HG03025 (cell line): ENCODE measurements at regions not wholly inside any gene's neighbourhood (a gene's known extent, or its start where the extent isn't known, plus 50 kb on each side); places are given as distances from the start of the nearest gene placed in this dataset.
A peak's percentile ranks its signal among the peaks of the same experiment; 100 is the strongest.

Source experiments
- ATAC-seq: cut with Tn5 transposase; IDR thresholded peaks from one replicate; pipeline ENCODE4 v1.9.1; 2021; ENCODE audit warnings: mild to moderate bottlenecking, moderate library complexity; ENCODE audit not compliant: unreplicated experiment, low FRiP score

DNA sequence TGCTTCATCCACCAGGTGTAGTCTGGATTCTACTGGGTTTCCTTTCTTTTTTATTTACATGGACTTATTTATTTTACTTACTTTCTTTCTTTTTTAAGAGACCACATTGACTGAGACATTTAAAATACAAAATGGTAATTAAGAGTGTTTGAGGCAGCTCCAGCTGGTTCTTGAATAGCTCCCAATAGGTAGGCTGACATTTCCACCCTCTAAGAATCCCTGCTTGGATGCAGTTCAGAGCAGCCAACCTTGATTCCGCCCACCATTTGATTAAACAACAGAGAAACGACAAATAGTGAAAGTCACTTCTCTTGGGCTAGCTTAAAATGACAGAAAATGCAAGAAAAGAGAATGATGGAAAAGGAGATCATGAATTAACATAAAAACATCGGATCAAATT, 270.5 kb downstream of the TUSC7 start:
- no peak for ATAC-seq

DNA sequence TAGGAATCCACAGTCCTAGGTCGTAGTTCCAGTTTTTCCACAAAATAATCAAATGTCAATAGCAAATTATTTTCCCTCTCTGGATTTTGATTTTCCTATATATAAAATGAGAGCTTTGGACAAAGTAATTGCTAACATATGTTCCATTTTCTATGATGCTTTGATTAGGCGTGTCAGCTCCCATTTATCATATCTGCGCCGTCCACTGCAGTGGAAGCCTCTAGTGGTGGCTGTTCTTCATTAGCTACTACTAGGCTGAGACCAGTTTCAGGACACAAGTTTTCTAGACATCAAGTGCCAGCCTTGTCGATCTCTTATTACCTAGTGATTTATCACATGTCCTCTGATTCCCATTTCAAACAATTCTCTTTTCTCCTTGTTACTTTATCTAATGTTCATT, 271.5 kb downstream of the TUSC7 start:
- ATAC-seq: no peak

DNA sequence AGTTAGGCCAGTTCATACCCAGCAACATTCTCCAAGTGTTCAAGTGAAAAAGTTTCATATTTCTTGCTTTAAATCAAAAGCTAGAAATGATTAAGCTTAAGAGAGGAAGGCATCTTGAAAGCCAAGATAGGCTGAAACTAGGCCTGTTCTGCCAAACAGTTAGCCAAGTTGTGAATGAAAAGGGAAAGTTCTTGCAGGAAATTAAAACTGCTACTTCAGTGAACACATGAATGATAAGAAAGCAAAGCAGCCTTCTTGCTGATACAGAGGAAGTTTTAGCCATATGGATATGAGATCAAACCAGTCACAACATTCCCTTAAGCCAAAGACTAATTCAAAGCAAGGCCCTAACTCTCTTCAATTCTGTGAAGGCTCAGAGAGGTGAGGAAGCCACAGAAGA, 274.7 kb downstream of the TUSC7 start:
- no peak for ATAC-seq

DNA sequence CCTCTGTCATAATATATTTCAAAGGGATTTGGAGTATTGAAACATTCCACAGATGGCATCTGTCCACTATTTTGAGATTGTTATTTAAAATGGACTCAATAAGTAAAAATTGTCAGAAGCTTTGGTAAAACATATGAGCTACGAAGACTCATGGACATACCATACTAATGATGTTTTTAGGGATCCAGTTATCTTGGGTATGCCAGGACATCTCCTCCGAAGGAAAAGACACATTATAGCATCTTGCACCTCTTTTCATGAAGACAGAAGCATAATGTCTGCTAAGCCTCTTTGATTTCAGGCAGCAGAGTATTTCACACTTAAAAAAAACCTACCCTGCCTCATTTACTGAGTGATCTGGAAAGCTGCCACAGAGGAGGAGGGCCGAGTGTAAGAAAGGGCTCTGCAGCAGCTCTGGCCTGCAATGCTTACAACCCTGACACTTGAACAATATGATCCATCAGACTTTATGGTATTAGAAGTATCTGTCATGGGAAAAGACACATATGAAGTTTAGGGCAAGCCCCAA, 284.8 kb downstream of the TUSC7 start:
- no peak for ATAC-seq

DNA sequence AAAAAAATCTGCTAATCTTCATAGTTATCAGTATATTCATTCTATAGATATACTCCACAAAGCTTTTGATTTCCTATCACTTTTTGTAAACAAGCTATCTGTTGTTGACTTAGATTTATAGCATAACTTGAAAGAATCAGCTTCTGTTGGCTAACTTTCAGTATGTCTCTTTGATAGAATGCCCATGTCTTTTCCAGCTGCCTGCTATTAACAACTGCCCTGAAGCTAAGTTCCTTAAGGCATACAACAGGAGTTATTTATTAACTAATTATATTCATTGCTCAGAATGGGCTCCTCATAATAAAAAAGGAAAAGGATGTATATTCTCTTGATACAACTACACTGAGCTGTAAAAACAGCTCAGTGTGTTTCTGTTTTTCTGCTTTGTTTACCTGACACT, 293.9 kb downstream of the TUSC7 start:
- ATAC-seq: no peak

DNA sequence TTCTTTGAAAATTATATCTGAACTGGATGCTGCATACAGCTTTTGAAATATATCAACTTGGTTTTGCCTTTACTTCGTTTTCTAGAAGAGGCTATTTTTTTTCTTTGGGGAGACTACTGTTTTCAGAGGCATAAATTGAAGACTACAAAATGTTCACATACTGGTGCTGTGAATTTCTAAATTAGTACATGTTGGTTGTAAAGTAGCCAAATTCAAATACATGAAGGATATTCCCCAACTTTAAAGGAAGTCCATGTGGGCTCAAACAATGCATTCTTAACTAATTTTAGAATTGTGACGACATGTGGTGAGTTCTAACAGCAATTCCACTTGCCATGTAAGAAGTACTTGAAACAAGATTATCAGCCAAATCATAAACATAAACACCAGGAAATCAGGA, 295.7 kb downstream of the TUSC7 start:
- no peak for ATAC-seq

DNA sequence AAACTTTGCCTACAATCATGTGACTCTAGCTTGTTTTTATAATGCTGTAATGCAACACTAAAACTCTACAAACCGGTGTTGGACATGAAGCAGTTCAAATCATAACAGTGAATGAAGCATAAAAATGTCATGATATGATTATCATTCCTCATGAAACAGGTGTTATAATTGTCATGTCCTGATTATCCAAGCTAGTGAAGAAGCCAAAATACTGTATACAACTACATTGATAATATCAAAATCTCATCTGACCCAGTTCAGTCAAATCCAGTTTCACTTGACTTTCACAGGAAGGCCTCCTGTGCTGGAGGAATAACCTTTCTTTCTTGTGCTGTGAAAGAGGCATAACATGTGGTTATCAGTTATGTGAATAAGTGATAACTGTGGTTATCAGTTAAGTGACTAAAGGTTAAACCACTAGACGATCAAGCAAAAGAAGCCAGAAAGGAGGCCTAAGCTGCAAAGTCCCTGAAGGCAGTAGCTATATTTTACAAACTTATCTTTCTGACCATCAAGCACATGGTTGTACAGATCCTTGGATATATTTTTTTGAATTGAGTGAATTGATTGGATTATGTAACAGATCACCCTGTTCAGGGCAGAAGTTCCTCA, 296.4 kb downstream of the TUSC7 start:
- no peak for ATAC-seq

DNA sequence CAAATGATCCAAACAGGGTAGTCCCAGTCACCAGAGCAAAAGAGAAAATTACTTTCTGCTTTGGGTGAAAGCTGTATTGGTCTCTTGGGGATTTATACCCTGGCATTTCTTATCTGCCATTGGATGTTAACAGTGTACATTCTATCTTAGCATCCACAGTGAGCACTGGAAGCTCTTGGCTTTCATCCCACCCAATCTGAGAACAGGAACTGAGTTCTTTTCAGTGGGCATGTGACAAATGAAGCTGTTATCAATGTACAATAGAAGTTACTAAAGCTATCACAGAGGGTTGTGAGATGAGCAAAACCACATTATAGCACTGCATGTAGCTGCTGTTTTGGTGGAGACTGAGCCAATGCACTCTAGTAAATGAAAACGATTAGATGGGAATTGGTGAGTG, 300.7 kb downstream of the TUSC7 start:
- no peak for ATAC-seq

DNA sequence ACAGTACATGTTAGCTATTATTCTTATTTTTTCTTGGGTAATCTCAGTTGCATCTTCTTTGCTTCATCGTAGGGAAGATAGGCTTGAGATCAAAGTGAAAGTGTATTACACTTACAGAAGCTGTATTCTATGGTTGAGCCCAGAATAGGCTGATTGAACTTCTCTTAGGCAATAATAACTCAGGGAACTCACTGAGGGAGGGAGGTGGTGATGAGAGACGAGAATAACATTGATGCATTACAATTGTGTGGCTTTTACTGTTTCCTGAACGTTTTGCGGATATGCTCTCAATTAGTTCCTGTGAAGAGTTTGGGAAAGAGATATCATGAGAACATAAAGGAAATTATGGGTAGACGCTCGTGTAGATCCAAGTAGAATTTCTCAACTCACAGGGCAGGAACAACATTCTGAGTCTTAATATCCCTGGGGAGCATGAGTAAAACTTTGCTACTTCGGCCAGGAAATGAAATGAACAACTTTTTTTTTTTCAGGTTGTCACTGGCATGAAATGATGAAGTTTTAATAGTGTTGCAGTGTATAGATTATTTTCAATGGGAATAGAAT, 302.2 kb downstream of the TUSC7 start:
- ATAC-seq: no peak

DNA sequence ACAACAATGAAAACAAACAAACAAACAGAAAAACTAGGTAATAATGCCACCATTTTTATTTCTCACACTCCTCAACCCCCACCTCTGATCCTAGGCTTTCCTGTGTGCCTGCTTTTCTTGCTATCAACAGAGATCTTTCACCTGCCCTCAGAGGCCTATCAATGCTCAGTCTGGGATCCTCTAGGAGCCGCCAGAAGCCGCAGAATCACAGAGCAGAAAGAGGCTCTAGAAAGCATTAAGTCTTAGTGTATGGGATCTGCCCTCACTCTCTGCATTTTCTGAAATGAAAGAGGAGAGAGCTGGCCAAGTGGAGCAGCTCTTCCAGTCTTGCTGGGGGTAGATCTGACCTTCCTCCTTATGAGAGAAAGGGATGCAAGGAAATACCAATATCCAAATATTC, 306.8 kb downstream of the TUSC7 start:
- no peak for ATAC-seq

DNA sequence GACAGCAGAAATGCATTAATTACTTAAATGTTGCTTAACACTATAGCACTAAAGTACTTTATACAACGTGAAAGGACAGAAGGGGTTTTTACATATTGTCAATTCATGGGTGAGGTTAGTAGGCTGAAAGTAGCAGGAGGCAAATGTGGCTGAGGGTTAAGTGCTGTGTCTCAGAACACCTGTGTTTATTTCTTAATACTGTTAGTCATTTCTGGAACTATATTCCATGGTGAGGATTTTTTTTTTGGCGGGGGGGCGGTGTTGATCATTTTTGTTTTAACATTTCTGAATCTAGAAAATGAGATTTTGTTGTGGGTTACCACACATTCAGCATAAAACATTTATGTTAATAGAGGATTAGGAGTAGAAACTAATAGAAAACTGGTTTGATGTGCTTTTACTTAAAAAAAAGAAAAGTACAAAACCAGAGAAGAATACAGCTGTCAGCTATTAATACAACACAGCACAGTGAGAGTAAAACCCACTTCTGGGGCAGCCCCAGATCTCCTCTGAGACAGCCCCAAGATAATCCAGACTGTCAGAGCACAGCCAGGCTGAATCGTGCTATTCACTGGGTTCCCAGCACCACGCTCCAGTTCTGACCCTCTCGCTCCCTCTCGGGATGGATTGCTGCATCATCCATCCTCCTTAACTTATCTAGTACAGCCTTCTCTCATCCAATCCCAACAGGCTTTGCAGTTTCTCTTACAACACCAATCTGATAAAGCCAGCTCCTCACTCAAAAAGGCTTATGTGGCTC, 307.7 kb downstream of the TUSC7 start:
- peak; percentile 76 for ATAC-seq

DNA sequence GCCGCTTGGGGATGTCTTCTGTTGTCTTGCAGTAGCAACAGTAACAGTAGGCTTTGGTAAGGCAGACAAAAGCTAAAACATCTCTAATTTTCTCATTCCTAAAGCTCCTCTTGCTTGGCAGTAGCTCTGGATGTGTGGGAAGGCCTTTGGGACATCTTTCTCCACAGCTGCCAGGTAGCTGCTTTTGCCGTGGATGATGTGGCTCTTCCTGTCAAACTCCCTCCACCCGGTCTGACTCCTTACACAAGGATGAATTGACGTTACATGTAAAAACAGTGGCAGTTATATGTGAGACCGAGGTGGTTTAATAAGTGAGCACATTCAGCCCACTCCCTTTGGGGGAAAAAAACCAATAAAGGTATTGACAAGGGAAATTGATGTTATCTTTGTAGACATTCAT, 309.1 kb downstream of the TUSC7 start:
- no peak for ATAC-seq

DNA sequence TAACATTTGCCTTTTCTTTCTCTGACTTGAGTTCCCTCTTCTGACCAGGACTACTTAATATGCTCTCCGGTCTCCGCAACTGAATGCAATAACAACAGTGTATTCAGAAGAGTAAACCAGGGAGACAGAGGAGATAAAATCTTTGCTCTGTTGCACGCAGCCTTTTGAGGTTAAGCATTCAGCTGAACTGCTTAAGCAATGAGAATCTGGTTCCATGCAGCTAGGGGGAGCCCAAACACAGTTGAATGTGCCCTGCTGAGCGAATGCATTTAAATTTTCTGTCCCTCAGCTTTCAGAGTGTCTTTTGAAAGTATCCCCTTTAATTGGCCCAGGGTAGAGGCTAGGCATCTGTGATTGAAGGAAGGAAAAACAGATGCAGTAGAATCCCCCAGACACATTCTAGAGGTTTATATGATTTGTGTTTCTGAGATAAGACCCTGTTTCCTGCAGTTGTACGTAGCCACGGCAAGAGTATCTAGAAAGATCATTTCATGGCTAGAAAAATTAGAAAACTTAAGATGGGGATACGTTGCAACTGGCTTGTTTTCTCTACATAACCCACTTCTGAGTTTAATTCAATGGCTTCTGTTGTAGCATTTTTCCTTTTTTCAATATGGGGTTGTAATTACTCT, 309.6 kb downstream of the TUSC7 start:
- peak; percentile 73 for ATAC-seq

DNA sequence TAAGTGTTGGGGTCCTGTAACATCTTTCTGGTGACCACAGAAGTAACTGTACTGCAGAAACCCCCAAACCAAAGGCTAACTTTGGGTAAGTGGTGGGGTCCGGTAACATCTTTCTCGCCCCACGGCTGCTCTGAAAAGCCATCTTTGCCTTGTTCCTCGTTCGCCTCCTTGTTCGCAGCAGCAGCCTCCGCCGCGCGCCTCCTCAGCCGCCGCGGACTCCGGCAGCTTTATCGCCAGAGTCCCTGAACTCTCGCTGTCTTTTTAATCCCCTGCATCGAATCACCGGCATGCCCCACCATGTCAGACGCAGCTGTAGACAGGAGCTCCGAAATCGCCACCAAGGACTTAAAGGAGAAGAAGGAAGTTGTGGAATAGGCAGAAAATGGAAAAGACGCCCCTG, 316.8 kb downstream of the TUSC7 start:
- ATAC-seq: no peak

DNA sequence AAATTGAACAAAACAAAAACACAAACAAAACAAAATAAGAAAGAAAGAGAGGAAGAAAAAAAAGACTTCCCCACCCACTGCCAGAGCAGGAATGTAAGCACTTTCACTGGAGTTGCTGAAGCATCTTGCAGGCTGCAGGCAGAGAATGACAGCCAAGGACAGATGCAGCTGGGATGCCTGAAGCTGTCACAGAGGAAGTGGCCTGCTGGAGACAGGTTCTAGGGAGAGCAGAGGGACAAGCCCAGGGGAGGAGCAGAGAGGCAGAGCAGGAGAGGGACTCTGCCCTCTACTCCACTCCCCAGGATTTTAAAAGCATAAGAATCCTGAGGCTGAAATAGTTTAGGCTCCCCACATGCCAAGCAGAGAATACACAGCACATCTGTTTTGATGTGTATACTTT, 326.2 kb downstream of the TUSC7 start:
- no peak for ATAC-seq

DNA sequence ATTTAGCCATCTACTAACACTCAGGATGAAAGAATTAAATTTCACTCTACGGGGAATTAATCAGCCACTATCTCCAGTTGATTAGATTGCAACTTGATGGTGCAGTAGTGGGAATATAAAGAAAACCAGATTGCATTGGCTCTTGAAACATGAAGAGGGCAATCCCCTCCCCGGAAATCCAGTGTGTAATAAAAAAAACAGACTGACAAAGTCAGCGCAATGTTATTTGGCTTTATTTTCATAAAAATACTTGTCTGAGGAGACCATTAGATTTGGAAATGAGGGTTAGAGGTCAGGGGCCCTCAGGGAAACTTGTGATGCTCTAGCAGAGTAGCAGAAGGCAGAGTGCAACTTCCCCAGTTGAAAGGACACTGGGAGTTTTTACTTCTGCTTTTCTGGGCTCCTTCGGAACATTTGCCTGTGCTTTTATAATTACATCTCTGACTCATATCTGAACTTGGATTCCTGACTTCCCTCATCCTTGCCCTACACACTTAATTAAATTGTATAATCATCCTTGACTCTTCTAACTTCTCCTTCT, 326.8 kb downstream of the TUSC7 start:
- peak; percentile 55 for ATAC-seq

DNA sequence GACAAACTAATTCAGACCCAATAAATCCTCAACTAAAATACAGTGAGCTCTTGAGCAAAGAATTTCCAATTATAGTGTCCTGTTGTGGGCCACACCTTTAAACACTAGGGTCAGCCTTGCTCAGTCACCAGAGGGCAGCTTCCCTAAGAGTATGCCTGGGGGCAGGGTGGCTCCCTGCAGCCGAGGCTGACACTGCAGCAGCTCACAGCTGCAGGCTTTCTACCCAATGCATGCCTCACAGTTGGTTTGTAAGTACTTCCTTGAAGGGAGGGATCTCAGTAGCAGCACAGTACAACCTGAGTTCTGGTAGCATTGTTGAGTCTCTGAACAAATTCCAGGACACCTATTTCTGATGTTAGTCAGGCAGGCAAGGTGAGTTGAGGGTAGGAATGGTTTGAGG, 335.6 kb downstream of the TUSC7 start:
- no peak for ATAC-seq

DNA sequence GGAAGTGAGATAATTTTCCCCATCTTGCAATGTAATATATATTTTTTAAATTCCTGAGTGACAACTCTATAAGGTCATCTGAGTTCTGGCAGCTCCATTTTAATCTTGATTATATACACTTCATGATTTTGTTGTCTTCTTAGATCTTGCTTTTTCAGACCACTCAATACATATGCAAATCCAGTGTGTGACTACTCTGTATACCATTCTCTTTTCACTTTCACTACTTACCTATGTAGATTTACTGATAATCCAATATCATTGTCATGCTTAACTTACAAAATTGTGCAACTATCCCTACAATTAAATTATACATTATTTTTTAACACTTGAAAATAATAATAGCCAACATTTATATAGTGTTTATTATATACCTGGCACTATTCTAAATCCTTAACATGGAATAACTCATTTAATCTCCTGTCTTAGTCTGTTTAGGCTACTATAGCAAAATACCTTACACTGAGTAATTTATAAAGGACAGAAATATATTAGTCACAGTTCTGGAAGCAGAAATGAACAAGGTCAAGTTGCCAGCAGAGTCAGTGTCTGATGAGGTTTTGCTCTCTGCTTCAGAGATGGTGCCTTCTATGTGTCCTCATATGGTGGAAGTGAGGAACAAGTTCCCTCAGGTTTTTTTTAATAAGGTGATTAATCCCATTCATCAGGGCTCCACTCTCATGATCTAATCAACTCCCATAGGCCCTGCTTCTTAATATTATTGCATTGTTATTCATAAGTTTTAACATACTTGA, 338.5 kb downstream of the TUSC7 start:
- ATAC-seq: no peak

DNA sequence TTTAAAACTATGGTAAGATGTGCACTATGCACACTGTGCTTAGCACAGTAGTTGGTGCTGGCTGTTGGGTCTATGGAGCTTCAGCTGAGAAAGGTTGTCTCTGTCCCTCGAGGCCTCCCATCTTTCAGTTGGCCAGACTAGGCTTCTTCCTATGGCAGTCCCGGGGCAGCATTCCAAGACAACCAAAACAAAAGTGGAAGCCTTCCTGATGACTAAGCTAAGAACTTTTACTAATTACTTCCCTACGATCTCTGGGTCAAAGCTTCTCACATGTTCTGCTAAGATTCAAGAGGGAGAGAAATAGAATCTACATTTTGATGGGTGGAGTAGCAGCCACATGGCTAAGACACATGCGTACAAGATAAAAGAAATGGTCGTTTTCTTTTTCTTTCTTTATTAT, 342.8 kb downstream of the TUSC7 start:
- no peak for ATAC-seq

DNA sequence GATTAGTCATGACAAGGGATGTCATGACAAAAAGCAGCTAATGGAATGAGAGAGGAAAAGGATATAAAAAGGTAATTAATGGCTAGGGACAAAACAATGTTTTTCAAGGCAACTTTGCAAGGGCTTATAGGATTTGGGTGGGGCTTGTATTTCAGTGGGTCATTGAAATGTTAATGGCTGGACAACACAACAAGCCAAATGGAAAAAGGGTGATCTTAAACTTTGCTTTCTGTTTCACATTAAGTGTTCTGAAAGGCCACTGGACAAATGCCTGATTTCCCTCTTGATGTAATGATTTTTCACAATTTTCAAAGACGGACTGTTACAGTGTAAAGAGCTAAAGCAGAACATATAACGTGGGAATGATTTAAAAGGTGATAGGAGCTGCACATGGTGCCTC, 345.0 kb downstream of the TUSC7 start:
- no peak for ATAC-seq
